NB4 (cell line): ENCODE measurements at regions not wholly inside any gene's neighbourhood (a gene's known extent, or its start where the extent isn't known, plus 50 kb on each side); places are given as distances from the start of the nearest gene placed in this dataset.

Experiments
- DNase-seq: peaks from one replicate; pipeline ENCODE4 v3.0.0; 2010; ENCODE audit warnings: low read depth
- H3K4me3 ChIP-seq: one replicate; pipeline ENCODE4 v1.5.1; 2011; ENCODE audit warnings: mild to moderate bottlenecking, low read depth, low read length, moderate library complexity
- MYC ChIP-seq: IDR thresholded peaks from 2 replicates; pipeline ENCODE4 v1.6.1; 2011; ENCODE audit warnings: low read depth, low read length
- POLR2A ChIP-seq: IDR thresholded peaks from 2 replicates; pipeline ENCODE4 v1.6.1; 2011; ENCODE audit warnings: mild to moderate bottlenecking; ENCODE audit not compliant: insufficient read length; ENCODE audit errors: extremely low read depth
- TF ChIP-seq, protein P1 (sequence below): IDR thresholded peaks from 2 replicates; pipeline ENCODE4 v1.6.1; 2011; ENCODE audit warnings: low read depth, low read length
- TF ChIP-seq, protein P2 (sequence below): IDR thresholded peaks from one replicate; pipeline ENCODE4 v1.5.1; 2012; ENCODE audit warnings: low read depth, low read length

DNA sequence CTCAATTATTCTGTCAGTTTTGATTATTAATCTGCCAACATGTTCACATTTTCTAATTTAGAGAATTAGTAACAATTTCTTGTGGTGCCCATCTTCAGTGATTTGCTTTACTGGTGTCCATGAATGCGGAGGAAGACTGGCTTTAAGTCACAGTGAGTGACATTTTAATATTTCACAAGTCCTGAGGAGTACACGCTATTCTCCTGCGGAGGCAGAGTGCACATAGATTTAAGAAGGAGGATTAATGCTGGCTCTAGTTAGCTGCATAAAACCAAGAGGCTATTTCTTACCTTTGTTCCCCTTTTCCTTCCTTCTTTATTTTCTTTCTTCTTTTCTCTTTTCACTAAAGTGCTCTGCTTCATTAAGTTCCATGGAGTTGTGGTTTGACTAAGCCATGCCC lies 495.2 kb upstream of the IGFBP7 start:
- TF ChIP-seq, protein P1, sequence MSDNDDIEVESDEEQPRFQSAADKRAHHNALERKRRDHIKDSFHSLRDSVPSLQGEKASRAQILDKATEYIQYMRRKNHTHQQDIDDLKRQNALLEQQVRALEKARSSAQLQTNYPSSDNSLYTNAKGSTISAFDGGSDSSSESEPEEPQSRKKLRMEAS: no peak
- TF ChIP-seq, protein P2, sequence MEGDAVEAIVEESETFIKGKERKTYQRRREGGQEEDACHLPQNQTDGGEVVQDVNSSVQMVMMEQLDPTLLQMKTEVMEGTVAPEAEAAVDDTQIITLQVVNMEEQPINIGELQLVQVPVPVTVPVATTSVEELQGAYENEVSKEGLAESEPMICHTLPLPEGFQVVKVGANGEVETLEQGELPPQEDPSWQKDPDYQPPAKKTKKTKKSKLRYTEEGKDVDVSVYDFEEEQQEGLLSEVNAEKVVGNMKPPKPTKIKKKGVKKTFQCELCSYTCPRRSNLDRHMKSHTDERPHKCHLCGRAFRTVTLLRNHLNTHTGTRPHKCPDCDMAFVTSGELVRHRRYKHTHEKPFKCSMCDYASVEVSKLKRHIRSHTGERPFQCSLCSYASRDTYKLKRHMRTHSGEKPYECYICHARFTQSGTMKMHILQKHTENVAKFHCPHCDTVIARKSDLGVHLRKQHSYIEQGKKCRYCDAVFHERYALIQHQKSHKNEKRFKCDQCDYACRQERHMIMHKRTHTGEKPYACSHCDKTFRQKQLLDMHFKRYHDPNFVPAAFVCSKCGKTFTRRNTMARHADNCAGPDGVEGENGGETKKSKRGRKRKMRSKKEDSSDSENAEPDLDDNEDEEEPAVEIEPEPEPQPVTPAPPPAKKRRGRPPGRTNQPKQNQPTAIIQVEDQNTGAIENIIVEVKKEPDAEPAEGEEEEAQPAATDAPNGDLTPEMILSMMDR: no peak
- TF ChIP-seq POLR2A (no peak), MYC (no peak)
- DNase-seq: peak; percentile 5

DNA sequence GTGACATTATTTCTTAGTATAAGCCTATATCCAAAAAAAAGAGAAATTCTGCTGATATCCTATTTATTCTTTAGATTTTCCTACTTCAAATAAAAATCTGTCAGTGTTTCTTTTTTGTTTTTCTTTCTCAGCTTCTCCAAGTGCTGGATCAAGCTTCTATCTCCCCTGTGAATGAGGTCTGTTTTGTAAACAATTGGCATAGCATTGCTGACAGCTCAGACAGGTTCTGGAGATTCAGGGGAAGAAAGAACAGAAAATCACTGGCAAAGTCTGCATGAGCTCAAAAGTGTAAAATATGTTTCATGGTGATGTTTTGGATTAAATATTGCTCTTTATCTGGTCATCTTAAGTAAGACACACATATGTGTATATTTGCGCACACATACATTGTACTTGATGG lies 492.0 kb upstream of the IGFBP7 start:
- no peak for DNase-seq
- TF ChIP-seq POLR2A (no peak), MYC (no peak)
- TF ChIP-seq, protein P2: no peak
- TF ChIP-seq, protein P1: no peak
- H3K4me3 ChIP-seq: no peak overlapping the region

More for the DNA sequence above, 495.2 kb upstream of the IGFBP7 start:
- H3K4me3 ChIP-seq: no peak overlapping the region

DNA sequence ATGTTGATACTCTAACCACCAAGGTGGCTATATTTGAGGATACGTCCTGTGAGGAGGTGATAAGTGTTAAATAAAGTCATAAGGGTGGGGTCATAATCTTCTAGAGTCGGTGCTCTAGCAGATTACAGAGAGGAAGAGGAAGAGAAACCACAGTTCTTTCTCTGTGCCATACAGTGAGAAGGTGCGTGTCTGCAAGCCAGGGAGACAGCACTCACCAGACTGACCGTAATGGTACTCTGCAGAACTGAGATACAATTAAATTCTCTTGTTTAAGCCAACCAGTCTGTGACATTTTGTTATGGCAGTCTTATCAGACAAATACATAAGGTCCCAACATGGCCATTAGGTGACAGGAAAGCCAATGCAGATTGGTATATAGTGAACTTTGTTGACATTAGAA lies 480.9 kb upstream of the IGFBP7 start:
- no peak overlapping the region for H3K4me3 ChIP-seq
- no peak for DNase-seq
- TF ChIP-seq, protein P2: no peak
- TF ChIP-seq, protein P1: no peak
- TF ChIP-seq POLR2A (no peak), MYC (no peak)

DNA sequence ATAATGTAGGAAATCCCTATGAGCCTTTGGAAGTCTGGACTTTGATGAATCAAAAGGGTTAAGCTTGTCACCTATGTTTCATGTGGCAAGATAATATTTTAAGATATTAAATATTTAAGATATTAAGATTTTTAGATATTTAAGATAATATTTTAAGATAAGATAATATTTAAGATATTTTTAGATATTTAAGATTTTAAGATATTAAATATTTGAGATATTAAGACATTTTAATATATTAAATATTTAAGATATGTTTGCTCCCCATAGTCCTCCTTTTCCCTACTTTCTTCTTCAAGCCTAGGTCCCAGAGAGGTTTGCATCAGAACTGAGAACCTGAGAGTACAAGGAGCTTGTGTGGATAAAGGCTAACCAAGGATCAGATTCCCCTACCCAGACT lies 478.4 kb upstream of the IGFBP7 start:
- no peak for DNase-seq
- no peak overlapping the region for H3K4me3 ChIP-seq
- TF ChIP-seq POLR2A: no peak
- TF ChIP-seq, protein P2: no peak

DNA sequence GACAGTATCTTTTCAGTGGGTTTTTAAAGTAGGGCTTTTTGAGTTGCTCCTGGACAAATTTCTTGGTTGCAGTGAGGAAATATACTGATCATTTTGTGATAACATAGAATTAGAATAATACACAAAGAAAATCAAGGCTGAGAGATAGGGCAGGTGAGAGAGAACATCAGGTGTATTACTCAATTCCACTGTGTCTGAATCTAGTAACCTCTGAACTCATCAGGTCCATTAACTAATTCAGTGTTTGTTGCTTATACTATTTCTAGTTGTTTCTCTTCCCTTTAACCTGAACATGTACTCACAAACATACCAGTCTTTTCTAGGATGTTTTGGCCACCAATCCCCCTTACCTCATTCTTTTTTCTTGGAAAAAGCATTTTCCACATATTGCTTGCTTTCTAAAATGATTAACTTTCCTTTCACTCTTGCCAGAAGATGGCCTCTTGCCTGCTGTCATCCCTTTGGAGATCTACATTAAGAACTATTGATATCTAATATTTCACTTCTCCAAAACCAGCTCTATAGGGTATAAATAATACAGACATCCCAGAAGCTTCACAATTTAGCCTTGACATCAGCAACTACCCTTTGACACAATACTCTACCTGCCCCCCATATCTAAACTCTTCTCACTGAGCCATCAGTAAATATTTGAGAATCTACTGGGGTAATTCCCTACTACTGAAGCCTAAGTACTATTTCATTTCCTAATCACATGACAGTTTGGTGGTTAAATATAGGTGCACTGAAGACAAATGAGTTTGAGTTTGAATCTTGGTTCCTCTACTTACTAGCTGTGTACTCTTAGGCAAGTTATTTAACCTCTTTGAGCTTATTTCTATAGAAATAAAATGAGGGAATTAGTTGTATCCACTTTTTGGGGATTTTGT lies 470.8 kb upstream of the IGFBP7 start:
- no peak for DNase-seq
- no peak overlapping the region for H3K4me3 ChIP-seq
- no peak for TF ChIP-seq POLR2A
- TF ChIP-seq, protein P1: no peak
- TF ChIP-seq, protein P2: no peak
- TF ChIP-seq MYC: no peak

DNA sequence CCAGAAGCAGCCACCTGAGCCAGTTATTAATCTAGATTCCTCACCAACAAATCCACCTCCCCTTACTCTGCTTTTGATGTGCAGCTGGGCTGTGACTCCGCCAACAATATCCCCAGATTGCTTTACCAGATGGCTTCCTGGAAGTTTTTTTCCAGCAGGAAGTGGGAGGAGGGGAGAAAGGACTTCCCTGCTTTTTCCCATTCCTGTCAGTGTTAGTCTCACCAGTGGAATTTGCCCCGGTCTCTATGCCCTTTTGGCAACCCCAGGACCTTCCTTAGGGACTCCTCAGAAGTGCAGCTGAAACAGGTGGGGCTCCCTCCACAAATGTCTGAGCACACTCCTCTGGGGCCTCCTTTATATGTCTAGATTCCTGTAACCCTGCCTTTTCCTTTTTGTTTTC lies 465.2 kb upstream of the IGFBP7 start:
- TF ChIP-seq, protein P2: no peak
- TF ChIP-seq POLR2A (no peak), MYC (no peak)
- no peak overlapping the region for H3K4me3 ChIP-seq
- DNase-seq: no peak
